GM18909 (cell line): ENCODE measurements at regions not wholly inside any gene's neighbourhood (a gene's known extent, or its start where the extent isn't known, plus 50 kb on each side); places are given as distances from the start of the nearest gene placed in this dataset.

Experiments
- ATAC-seq: cut with Tn5 transposase; IDR thresholded peaks from one replicate; pipeline ENCODE4 v1.9.1; 2021; ENCODE audit warnings: mild to moderate bottlenecking; ENCODE audit not compliant: unreplicated experiment, poor library complexity

GRCh38 chr10:20972925-20973324 lies 75.8 kb upstream of the NEBL start:
- ATAC-seq: no peak

DNA sequence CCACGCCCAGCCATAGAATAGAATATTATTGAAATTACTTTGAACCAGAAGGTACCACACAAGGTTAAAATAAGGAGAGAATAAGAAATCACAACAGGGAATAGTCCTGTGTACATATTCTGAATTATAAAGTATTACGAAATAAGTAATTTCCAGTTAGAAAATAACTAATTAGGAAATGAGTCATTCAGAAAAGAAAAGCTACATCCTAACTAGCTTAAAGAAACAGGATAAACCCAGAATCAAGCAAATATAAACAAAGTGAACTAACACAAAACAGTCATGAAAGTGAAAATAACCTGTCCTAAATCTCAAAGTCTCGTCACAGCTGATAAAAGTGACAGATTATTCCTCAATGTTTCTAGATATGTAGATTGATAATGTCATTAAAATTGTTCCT lies 74.8 kb upstream of the NEBL start:
- peak; percentile 22 for ATAC-seq

- peak; percentile 98 for ATAC-seq
Measured at GRCh38 chr10:20970708-20971107, 73.6 kb upstream of the NEBL start.

- no peak for ATAC-seq
Measured at GRCh38 chr10:20970044-20970443, 72.9 kb upstream of the NEBL start.

- no peak for ATAC-seq
Measured at GRCh38 chr10:20966426-20966825, 69.3 kb upstream of the NEBL start.

GRCh38 chr10:20963721-20964595 lies 66.8 kb upstream of the NEBL start:
- ATAC-seq: no peak

DNA sequence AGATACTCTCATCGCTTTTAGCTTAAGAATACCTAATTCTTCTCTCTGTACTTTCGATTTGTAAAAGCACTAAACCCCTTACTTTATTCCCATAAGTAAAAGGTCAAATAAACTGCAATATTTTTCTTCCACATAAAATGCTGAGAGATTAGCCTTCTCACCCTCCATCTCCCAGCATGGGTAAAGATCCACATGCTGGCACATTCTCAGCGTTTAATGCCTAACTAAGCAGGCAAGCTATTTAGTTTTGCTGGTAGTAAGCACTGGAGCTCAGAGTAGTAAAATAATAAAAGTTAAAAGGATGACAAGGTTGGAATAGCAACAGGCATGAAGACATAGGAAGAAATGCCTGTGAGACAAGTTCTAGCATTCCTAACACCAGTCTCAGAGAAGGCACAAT lies 65.9 kb upstream of the NEBL start:
- ATAC-seq: no peak

GRCh38 chr10:20962165-20962564 lies 65.1 kb upstream of the NEBL start:
- ATAC-seq: no peak

GRCh38 chr10:20959242-20959641 lies 62.1 kb upstream of the NEBL start:
- no peak for ATAC-seq

- ATAC-seq: no peak
Measured at GRCh38 chr10:20958764-20959163, 61.7 kb upstream of the NEBL start.

DNA sequence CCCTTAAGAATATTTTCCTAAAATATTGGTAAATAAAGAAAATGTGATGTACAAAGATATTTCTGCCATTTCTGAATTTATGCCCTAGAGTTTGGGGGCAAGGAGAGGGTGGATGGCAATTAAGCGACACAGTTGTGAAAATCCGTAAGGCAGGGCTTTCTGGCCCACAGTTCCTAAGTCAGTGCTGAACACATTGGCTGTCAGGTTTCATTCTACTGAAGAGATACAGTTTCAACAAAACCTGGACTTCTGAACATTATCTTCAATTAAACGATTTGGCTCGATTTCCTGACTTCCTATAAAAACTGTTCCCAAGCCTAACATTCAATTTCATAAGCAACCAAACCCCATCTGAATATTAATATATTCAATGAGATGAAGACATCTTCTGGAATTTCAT lies 61.1 kb upstream of the NEBL start:
- no peak for ATAC-seq

DNA sequence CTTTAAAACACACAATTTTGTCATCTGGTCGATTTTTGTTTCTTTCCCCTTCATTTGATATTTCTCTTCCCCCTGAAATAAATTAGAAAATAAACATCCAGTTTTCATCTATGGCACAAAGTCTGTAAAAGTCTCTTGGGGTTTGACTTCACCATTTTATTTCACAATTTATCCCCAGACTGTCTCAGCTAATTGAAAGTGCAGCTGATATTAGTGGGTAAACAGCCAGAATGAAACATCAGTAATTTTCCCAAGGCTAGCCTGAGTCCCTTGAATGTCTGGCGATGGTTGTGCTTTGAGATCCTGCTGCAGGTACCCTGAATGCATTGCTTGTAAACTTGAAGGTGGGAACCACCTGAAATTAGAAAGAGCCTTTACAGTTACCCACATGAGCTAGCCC lies 60.6 kb upstream of the NEBL start:
- no peak for ATAC-seq

- no peak for ATAC-seq
Measured at GRCh38 chr10:20956843-20957242, 59.7 kb upstream of the NEBL start.

- ATAC-seq: no peak
Measured at GRCh38 chr10:20955355-20955893, 58.3 kb upstream of the NEBL start.

DNA sequence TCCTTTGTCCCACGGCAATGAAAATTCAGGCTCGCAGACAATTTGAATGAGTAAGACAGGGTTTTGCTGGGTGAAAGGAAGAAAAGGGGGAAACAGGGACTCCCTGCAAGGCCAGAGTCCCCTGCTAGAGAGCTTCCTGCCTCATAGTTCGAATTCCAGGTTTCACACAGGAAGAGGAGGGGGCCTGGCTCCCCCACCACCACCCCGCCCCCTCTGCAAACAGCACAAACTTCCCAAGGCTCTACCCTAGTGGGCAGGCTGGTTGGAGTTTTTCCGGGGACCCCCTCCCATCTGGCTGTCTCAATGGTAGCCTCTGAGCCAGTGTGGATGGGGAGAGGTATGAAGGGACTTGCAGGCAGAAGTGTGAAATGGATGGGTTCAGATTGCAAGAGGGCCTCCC lies 57.4 kb upstream of the NEBL start:
- no peak for ATAC-seq

DNA sequence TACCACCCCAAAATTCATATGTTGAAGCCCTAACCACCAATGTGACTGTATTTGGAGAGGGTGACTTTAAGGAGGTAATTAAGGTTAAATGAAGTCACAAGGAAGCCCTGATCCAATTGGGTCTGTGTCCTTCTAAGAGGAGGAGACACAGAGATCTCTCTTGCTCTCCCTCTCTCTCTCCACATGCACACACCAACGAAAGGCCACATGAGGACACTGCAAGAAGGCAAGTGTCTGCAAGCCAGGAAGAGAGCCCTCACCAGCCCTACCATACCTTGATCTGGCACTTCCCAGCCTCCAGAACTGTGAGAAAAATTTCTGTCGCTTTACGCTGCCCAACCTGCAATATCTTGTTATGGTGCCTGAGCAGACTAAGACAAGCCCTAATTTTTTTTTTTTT lies 56.0 kb upstream of the NEBL start:
- ATAC-seq: no peak

DNA sequence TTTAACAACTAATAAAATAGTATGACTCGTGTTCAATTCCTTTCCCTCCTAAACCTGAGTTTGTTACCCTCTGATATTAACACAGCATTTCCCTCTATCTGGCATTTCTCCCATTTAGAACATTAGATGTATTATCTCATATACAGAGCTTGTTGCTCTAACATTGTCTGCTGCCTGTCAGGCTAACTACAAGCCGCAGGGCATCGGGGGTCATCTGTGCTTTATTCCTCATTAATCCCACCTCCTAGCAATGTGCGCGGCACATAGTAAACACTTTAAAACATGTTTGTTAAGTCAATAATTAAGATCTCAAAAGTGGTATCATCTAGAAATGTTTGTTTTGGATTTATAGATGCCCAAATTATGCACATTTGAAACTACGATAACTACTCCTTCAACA lies 52.9 kb upstream of the NEBL start:
- no peak for ATAC-seq

GRCh38 chr10:20948686-20949327 lies 51.7 kb upstream of the NEBL start:
- ATAC-seq: peak; percentile 76
